HCT116 (cell line): ENCODE measurements at regions not wholly inside any gene's neighbourhood (a gene's known extent, or its start where the extent isn't known, plus 50 kb on each side); places are given as distances from the start of the nearest gene placed in this dataset.

ENCODE experiments used
- ATAC-seq: fragments of 200-7000 bp; cut with Tn5 transposase; 2 replicates; pipeline ENCODE4 v1.9.1; 2020; ENCODE audit warnings: mild to moderate bottlenecking, moderate library complexity
- BruUV-seq: library from RNA; stranded (reverse); fragments of 400-500 nt; replicated peaks from 2 replicates; lab custom pipeline; 2021; lab: Mats Ljungman, UMichigan
- CTCF ChIA-PET: fragments of 300-600 bp; sonication (Branson Sonifier 250); formaldehyde crosslinking; loops from one replicate; lab custom pipeline; 2021; ENCODE audit warnings: antibody characterized with exemption; lab: Charles Lee
- POLR2A ChIA-PET: fragments of 300-600, 350-600 bp; sonication (Branson Sonifier 250); formaldehyde crosslinking; loops from one replicate; lab custom pipeline; 2021; ENCODE audit warnings: antibody characterized with exemption; lab: Charles Lee
- RAD21 ChIA-PET, 2 experiments: fragments of 300-600 bp; sonication (Branson Sonifier 250); formaldehyde crosslinking; loops; one replicate each; lab custom pipeline; 2023; ENCODE audit warnings: low total read pairs in 2 of 2; ENCODE audit not compliant: uncharacterized antibody in 2 of 2, unreplicated experiment in 2 of 2, low non-redundant PET in 1 of 2; lab: Charles Lee
- DNase-seq: peaks from one replicate; pipeline ENCODE4 v3.0.0-alpha.2; 2010; ENCODE audit warnings: low read depth, low spot score
- H2AFZ ChIP-seq: fragments of 200-600 bp; shearing (Covaris generic), sonication (generic); 2 replicates; pipeline ENCODE4 v1.6.1; 2017; ENCODE audit warnings: low read depth, mixed run types, mixed read lengths, antibody characterized with exemption, low read length; ENCODE audit not compliant: poor library complexity, severe bottlenecking
- H3K27ac ChIP-seq: 2 replicates; pipeline ENCODE4 v1.5.1; 2012; ENCODE audit warnings: low read depth, low read length
- H3K27me3 ChIP-seq: fragments of 200-600 bp; sonication (generic); 2 replicates; pipeline ENCODE4 v1.6.1; 2016; ENCODE audit warnings: mixed run types, low read length, mixed read lengths; ENCODE audit not compliant: insufficient read depth
- H3K36me3 ChIP-seq, 2 experiments: fragments of 200-500 bp in 1 of 2; fragments of 200-600 bp in 1 of 2; sonication (Bioruptor generic) in 1 of 2; sonication (generic) in 1 of 2; 2 replicates each; pipeline versions ENCODE4 v1.5.1 to v1.6.1; 2014 to 2016; ENCODE audit warnings: low read length in 2 of 2, inconsistent platforms in 1 of 2, mixed read lengths in 1 of 2, mixed run types in 1 of 2; ENCODE audit not compliant: insufficient read depth in 2 of 2, control insufficient read depth in 1 of 2
- H3K4me1 ChIP-seq, 2 experiments: fragments of 200-600 bp in 1 of 2; sonication (generic) in 1 of 2; 2 replicates each; pipeline versions ENCODE4 v1.5.1 to v1.6.1; 2012 to 2017; ENCODE audit warnings: low read length in 2 of 2, inconsistent platforms in 1 of 2, mild to moderate bottlenecking in 1 of 2, mixed read lengths in 1 of 2, mixed run types in 1 of 2, moderate library complexity in 1 of 2; ENCODE audit not compliant: insufficient read depth in 2 of 2, control insufficient read depth in 1 of 2
- H3K4me2 ChIP-seq: fragments of 200-600 bp; sonication (generic); 2 replicates; pipeline ENCODE4 v1.6.1; 2017; ENCODE audit warnings: mixed run types, low read length, mixed read lengths
- H3K4me3 ChIP-seq, 2 experiments: fragments of 200-600 bp in 1 of 2; sonication (generic) in 1 of 2; replicated peaks in 1 of 2; 2 replicates each; pipeline ENCODE4 v1.5.1; 2011 to 2016; ENCODE audit warnings: low read length in 2 of 2, control low read depth in 1 of 2, low read depth in 1 of 2, mild to moderate bottlenecking in 1 of 2, mixed read lengths in 1 of 2, mixed run types in 1 of 2
- H3K79me2 ChIP-seq: fragments of 200-600 bp; sonication (generic); 2 replicates; pipeline ENCODE4 v1.6.1; 2017; ENCODE audit warnings: mild to moderate bottlenecking, mixed run types, low read length, moderate library complexity, mixed read lengths; ENCODE audit not compliant: insufficient read depth
- H3K9ac ChIP-seq: fragments of 200-600 bp; sonication (generic); 2 replicates; pipeline ENCODE4 v1.6.1; 2016; ENCODE audit warnings: low read length, mixed read lengths
- H3K9me2 ChIP-seq: fragments of 200-600 bp; sonication (generic), shearing (Covaris generic); 2 replicates; pipeline ENCODE4 v1.6.1; 2017; ENCODE audit warnings: mixed run types, mild to moderate bottlenecking, moderate library complexity; ENCODE audit not compliant: insufficient read depth
- H3K9me3 ChIP-seq, 2 experiments: fragments of 200-500 bp in 1 of 2; fragments of 200-600 bp in 1 of 2; sonication (Bioruptor generic) in 1 of 2; sonication (generic) in 1 of 2; 2 replicates each; pipeline ENCODE4 v1.6.1; 2014 to 2017; ENCODE audit warnings: low read length in 2 of 2, mixed read lengths in 2 of 2, inconsistent platforms in 1 of 2, low read depth in 1 of 2, mild to moderate bottlenecking in 1 of 2, mixed run types in 1 of 2, moderate library complexity in 1 of 2; ENCODE audit not compliant: control insufficient read depth in 1 of 2, insufficient read depth in 1 of 2
- H4K20me1 ChIP-seq: fragments of 200-600 bp; sonication (generic), shearing (Covaris generic); 2 replicates; pipeline ENCODE4 v1.6.1; 2017; ENCODE audit warnings: mixed run types, mild to moderate bottlenecking, moderate library complexity; ENCODE audit not compliant: insufficient read depth
- ATF3 ChIP-seq: IDR thresholded peaks from 2 replicates; pipeline ENCODE4 v1.6.1; 2012
- CBX3 ChIP-seq: IDR thresholded peaks from 2 replicates; pipeline ENCODE4 v1.6.1; 2012; ENCODE audit warnings: low read depth
- EGR1 ChIP-seq: IDR thresholded peaks from 2 replicates; pipeline ENCODE4 v1.6.1; 2012; ENCODE audit warnings: low read depth
- FOSL1 ChIP-seq: IDR thresholded peaks from 2 replicates; pipeline ENCODE4 v1.6.1; 2012; ENCODE audit warnings: low read depth
- JUND ChIP-seq: IDR thresholded peaks from 2 replicates; pipeline ENCODE4 v1.6.1; 2012
- MAX ChIP-seq: IDR thresholded peaks from 2 replicates; pipeline ENCODE4 v1.6.1; 2012
- POLR2A ChIP-seq: IDR thresholded peaks from 2 replicates; pipeline ENCODE4 v1.7.0; 2011; ENCODE audit warnings: borderline replicate concordance; ENCODE audit not compliant: insufficient read depth, insufficient read length; ENCODE audit errors: extremely low read depth
- POLR2AphosphoS5 ChIP-seq: IDR thresholded peaks from 2 replicates; pipeline ENCODE4 v1.6.1; 2011; ENCODE audit warnings: mild to moderate bottlenecking, low read depth, low read length, moderate library complexity
- REST ChIP-seq: IDR thresholded peaks from 2 replicates; pipeline ENCODE4 v1.6.1; 2012; ENCODE audit warnings: low read depth
- SP1 ChIP-seq: IDR thresholded peaks from 2 replicates; pipeline ENCODE4 v1.6.1; 2012; ENCODE audit warnings: low read depth
- SRF ChIP-seq: IDR thresholded peaks from 2 replicates; pipeline ENCODE4 v1.6.1; 2012; ENCODE audit warnings: low read depth
- TCF7L2 ChIP-seq: IDR thresholded peaks from 2 replicates; pipeline ENCODE4 v1.7.0; 2011; ENCODE audit warnings: borderline replicate concordance, inconsistent platforms; ENCODE audit not compliant: insufficient read depth, insufficient read length; ENCODE audit errors: extremely low read depth
- YY1 ChIP-seq: IDR thresholded peaks from 2 replicates; pipeline ENCODE4 v1.6.1; 2011; ENCODE audit warnings: low read length, low read depth, moderate library complexity, mild to moderate bottlenecking; ENCODE audit not compliant: insufficient replicate concordance; ENCODE audit errors: extremely low read depth
- ZFX ChIP-seq: fragments of 450-650 bp; IDR thresholded peaks from 2 replicates; pipeline ENCODE4 v1.6.1; 2017
- ZNF274 ChIP-seq: fragments of 200-500 bp; sonication (Bioruptor generic); IDR thresholded peaks from 2 replicates; pipeline ENCODE4 v1.6.1; 2014; ENCODE audit warnings: mild to moderate bottlenecking, low read depth, low read length, inconsistent platforms
- intact Hi-C: fragments of 100-400 bp; cut with micrococcal nuclease; formaldehyde crosslinking; loops from 2 replicates; pipeline ENCODE4 v1.10.0; 2022

- no peaks in the 10 kb centered on the region for H3K36me3 ChIP-seq
- no peak overlapping the region for H3K4me2 ChIP-seq
- no peaks in the 10 kb centered on the region for H3K27me3 ChIP-seq
- peaks cover 0 to 14% of the 10 kb centered on the region in 2 experiments; a peak in 1 of 4 replicates for H3K9me3 ChIP-seq
- no peak overlapping the region for H2AFZ ChIP-seq
- H3K9me2 ChIP-seq, result no peaks in the 10 kb centered on the region
- H3K4me3 ChIP-seq, result no peak overlapping the region
- TF ChIP-seq EGR1 (no peak), ZFX (no peak), SP1 (no peak), REST (no peak), MAX (no peak), POLR2AphosphoS5 (no peak), YY1 (no peak), TCF7L2 (no peak), FOSL1 (no peak), ZNF274 (no peak), SRF (no peak), POLR2A (no peak), CBX3 (no peak), JUND (no peak), ATF3 (no peak)
- H3K9ac ChIP-seq, result no peak overlapping the region
- RAD21 ChIA-PET, result no interaction called here
- POLR2A ChIA-PET, result no interaction called here
- BruUV-seq, result no TSS peak
- no peak overlapping the region for H3K27ac ChIP-seq
- no peaks in the 10 kb centered on the region for H3K79me2 ChIP-seq
- CTCF ChIA-PET, result no interaction called here
- ATAC-seq, result no peak
- no peak for DNase-seq
- H3K4me1 ChIP-seq, result no peaks in the 10 kb centered on the region
- no peaks in the 10 kb centered on the region for H4K20me1 ChIP-seq
- intact Hi-C loops, result no loop called here
Observed at GRCh38 chr6:91428953-91429560, 842.2 kb upstream of the MAP3K7 start.
